ENCODE measurements at regions not wholly inside any gene's neighbourhood (a gene's known extent, or its start where the extent isn't known, plus 50 kb on each side); places are given as distances from the start of the nearest gene placed in this dataset.

DNA sequence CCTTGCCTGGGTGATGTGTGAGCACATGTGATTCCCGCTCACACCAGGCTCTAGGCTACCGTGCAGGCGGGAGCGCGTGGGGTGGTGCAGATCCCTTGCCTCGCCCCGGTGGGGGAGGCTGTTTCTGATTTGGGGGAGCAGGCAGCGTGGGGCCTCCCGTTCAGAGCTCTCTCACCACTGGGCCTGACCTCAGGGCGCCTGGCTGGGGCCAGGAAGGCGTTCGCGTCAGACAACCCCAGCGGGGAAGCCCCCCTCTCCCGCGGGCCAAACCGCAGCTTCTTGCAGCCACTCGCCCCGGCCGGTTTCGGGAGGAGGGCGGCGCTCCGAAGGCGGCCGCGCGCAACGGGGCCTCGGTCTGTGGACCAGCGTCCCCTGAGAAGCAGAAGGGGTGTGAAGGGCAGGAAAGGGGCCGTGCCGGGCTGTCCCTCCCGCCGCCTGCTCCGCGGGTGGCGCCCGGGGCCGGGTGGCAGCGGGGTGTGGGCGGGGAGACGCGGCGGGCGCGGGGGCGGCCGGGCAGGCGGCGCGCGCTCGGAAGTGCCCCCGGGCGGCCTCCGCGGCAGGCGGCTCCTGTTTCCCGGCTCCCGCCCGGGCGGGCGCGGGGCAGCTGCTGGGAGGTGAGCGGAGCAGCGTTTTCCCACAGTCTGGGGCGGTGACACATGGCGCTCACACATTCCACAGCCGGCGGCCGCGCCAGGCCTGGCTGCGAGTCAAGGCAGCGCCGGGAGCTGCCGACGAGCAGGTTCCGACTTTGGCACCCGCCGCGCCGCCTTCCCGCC, 65.1 kb upstream of the HES1 start:
- Histone ChIP-seq H3K27ac (peak overlapping the region; percentile 35 to 82 (median 72)), H3K4me1 (peaks cover 0 to 19% (median 5%) of the 10 kb centered on the region in 4 donors), H3K36me3 (no peaks in the 10 kb centered on the region), H3K9me3 (no peaks in the 10 kb centered on the region), H3K27me3 (no peaks in the 10 kb centered on the region), H3K4me3 (peak overlapping the region; percentile 28 to 62 (median 56))
- DNase-seq, result peak; percentile 88 to 92 (median 90)
- no peak for TF ChIP-seq POLR2A (IDR thresholded peaks at IDR 0.05)
- TF ChIP-seq, protein P1, sequence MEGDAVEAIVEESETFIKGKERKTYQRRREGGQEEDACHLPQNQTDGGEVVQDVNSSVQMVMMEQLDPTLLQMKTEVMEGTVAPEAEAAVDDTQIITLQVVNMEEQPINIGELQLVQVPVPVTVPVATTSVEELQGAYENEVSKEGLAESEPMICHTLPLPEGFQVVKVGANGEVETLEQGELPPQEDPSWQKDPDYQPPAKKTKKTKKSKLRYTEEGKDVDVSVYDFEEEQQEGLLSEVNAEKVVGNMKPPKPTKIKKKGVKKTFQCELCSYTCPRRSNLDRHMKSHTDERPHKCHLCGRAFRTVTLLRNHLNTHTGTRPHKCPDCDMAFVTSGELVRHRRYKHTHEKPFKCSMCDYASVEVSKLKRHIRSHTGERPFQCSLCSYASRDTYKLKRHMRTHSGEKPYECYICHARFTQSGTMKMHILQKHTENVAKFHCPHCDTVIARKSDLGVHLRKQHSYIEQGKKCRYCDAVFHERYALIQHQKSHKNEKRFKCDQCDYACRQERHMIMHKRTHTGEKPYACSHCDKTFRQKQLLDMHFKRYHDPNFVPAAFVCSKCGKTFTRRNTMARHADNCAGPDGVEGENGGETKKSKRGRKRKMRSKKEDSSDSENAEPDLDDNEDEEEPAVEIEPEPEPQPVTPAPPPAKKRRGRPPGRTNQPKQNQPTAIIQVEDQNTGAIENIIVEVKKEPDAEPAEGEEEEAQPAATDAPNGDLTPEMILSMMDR (IDR thresholded peaks at IDR 0.05), result peak in 3 of 6 experiments; percentile 8 to 41 (median 36)

DNA sequence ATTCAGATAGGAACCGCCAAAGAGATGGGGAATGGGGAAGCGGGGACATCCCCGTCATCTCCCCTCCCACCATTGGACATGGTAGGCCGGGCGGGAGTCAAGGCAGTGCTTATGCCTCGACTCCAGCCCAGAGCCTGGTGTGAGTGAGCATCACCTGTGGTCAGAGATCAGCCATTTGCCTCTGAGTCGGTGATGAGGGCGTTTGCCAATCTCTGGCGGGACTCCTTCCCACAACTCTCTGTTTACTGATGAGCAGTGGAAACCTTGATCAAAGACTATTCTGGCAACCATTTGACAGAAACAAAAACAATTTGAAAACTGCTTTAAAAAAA, 63.9 kb upstream of the HES1 start:
- no peak overlapping the region for H3K4me3 ChIP-seq
- TF ChIP-seq, protein P1 (IDR thresholded peaks at IDR 0.05), result no peak
- no peak for TF ChIP-seq POLR2A (IDR thresholded peaks at IDR 0.05)
- no peak for DNase-seq
- no peaks in the 10 kb centered on the region for H3K9me3 ChIP-seq
- no peaks in the 10 kb centered on the region for H3K36me3 ChIP-seq
- no peaks in the 10 kb centered on the region for H3K27me3 ChIP-seq
- H3K27ac ChIP-seq, result peak overlapping the region in 2 of 4 donors; percentile 63 to 82
- peaks cover 0 to 19% (median 5%) of the 10 kb centered on the region in 4 donors for H3K4me1 ChIP-seq

DNA sequence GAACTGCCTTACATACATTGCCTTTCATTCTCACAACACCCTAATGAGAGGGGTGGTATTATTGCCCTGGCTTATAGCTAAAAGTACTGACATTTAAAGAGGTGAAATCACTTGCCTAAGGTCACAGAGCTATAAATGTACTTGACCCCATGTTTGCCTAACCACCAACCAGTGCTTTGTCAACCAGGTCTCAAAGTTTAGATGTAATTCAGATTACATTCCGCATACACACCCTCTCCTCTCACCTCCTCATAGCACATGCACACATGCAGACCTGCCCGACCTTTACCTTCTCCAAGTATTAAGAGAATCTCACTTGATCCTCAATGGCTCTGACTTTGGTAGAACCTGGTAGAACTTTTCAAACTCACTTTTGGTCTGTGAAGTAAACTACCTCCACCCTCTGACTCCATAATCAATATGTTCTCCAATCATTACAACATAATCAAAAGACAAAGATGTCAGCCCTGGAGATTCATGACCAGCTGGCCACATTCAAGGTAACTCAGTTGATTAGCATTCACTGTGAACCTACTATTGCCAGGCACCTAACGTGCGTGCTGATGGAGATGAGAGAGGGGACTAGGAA, 63.2 kb upstream of the HES1 start:
- Histone ChIP-seq H3K27ac (peak overlapping the region in 2 of 4 donors; percentile 63 to 82), H3K4me3 (no peak overlapping the region), H3K36me3 (no peaks in the 10 kb centered on the region), H3K4me1 (peaks cover 0 to 19% (median 5%) of the 10 kb centered on the region in 4 donors), H3K9me3 (no peaks in the 10 kb centered on the region), H3K27me3 (no peaks in the 10 kb centered on the region)
- peak in 1 of 3 donors; percentile 60 for DNase-seq
- TF ChIP-seq, protein P1 (IDR thresholded peaks at IDR 0.05), result no peak
- no peak for TF ChIP-seq POLR2A (IDR thresholded peaks at IDR 0.05)

DNA sequence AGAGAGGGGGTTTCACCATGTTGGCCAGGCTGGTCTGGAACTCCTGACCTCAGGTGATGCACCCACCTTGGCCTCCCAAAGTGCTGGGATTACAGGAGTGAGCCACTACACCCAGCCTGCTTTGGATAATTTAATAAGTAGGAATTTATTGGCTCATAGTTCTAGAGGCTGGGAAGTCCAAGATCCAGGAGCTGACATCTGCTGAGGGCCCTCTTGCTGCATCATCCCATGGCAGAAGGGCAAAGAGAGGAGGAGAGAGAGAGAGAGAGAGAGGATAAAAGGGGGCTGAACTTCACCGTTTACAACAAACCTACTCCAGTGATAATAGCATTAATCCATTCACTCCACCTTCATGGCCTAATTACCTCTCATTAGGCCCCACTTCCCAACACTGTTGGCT, 62.0 kb upstream of the HES1 start:
- H3K4me3 ChIP-seq, result no peak overlapping the region
- H3K27ac ChIP-seq, result no peak overlapping the region
- H3K9me3 ChIP-seq, result no peaks in the 10 kb centered on the region
- H3K27me3 ChIP-seq, result no peaks in the 10 kb centered on the region
- peaks cover 0 to 19% (median 5%) of the 10 kb centered on the region in 4 donors for H3K4me1 ChIP-seq
- DNase-seq, result no peak
- no peak for TF ChIP-seq POLR2A (IDR thresholded peaks at IDR 0.05)
- TF ChIP-seq, protein P1 (IDR thresholded peaks at IDR 0.05), result no peak
- H3K36me3 ChIP-seq, result no peaks in the 10 kb centered on the region

DNA sequence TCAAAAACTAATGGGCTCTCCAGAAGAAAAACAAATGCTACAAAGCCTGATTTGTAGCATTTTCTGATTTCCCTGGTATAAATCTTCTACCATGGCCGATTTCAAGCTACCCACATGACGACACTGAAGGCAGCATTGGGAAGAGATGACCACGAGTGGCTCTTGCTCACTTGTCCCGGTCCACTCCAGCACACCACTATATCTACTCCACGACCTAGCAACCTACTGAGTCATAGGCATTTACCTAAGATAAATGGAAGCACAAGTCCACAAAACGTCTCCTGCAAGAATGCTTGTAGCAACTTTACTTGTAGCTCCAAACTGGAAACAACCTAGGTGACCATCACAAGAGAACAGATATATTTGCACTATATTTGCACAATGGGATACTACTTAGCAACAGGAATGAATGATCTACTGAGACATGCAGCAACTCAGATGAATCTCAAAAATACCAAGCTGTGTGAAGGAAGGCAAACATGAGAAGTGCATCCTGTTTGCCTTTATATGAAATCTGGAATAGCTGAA, 60.8 kb upstream of the HES1 start:
- Histone ChIP-seq H3K4me3 (no peak overlapping the region), H3K36me3 (no peaks in the 10 kb centered on the region), H3K27me3 (no peaks in the 10 kb centered on the region), H3K27ac (no peak overlapping the region), H3K4me1 (peaks cover 0 to 16% (median 5%) of the 10 kb centered on the region in 4 donors), H3K9me3 (no peaks in the 10 kb centered on the region)
- TF ChIP-seq POLR2A (IDR thresholded peaks at IDR 0.05), result no peak
- TF ChIP-seq, protein P1 (IDR thresholded peaks at IDR 0.05), result no peak
- peak in 1 of 3 donors; percentile 42 for DNase-seq
